ENCODE measurements at regions not wholly inside any gene's neighbourhood (a gene's known extent, or its start where the extent isn't known, plus 50 kb on each side); places are given as distances from the start of the nearest gene placed in this dataset.

DNA sequence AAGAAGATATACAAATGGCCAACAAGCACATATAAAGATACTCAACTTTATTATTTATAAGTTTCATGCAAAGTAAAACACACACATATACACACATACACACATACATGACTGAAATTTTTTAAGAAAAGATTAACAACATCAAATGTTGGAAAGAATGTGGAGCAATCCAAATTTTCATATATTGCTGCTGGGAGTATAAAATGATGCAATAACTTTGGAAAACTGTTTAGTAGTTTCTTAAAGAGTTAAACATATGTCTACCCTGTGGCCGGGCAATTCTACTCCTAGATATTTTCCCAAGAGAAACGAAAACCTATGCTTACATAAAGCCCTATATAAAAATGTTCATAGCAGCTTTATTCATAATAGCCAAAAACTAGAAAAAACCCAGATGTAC, 99.8 kb upstream of the NR4A3 start:
- H2AK5ac ChIP-seq (ENCODE audit: low read length, severe bottlenecking) = no peak overlapping the region
- H3K18ac ChIP-seq (ENCODE audit: low read depth in 1 of 2, low read length in 2 of 2) = no peak overlapping the region

DNA sequence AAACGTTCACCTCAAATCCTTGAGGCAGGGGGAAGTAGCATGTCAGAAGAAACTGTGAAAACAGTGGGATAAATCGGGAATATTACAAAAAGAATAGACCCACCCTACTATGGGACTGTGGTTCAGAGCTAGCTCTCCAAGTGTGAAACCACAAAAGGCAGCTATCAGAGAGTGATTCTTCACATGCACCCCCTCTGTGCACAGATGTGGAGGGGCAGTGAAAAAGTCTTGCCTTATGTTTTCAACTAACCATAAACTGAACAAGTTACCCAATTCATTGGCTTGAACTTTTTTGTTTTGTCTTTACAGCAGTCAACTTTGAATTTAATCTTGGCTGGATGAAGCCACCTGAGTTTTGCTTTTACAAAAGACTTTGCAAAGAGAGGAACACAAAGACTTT, 98.8 kb upstream of the NR4A3 start:
- no peak overlapping the region for H3K18ac ChIP-seq (ENCODE audit: low read depth in 1 of 2, low read length in 2 of 2)
- no peak overlapping the region for H3K4me3 ChIP-seq (ENCODE audit: insufficient read depth in 1 of 2, low read depth in 1 of 2, low read length in 2 of 2)
- no peak overlapping the region for H3K14ac ChIP-seq (ENCODE audit: low read length in 2 of 2)
- H3K27ac ChIP-seq (ENCODE audit: low read length, poor library complexity, severe bottlenecking) = no peak overlapping the region
- no peak overlapping the region for H3K9ac ChIP-seq (ENCODE audit: low read length)
- no CpG with 5 or more reads among the region's 2 CpGs for WGBS
- no peaks in the 10 kb centered on the region for H3K79me1 ChIP-seq (replicated peaks; ENCODE audit: low read length, poor library complexity, severe bottlenecking)
- H3K23ac ChIP-seq (ENCODE audit: low read length in 2 of 2) = no peak overlapping the region
- H3K36me3 ChIP-seq (ENCODE audit: control insufficient read depth in 1 of 2, insufficient read depth in 2 of 2, low read depth in 1 of 2, low read length in 2 of 2) = no peaks in the 10 kb centered on the region
- no peak overlapping the region for H2AK5ac ChIP-seq (ENCODE audit: low read length, severe bottlenecking)
- H3K4me1 ChIP-seq (ENCODE audit: control insufficient read depth, insufficient read depth, low read depth, low read length) = no peaks in the 10 kb centered on the region
- H3K9me3 ChIP-seq (ENCODE audit: control insufficient read depth, low read length) = no peaks in the 10 kb centered on the region
- H4K91ac ChIP-seq (ENCODE audit: low read length) = no peak overlapping the region
- no peak overlapping the region for H4K8ac ChIP-seq (ENCODE audit: low read length)
- DNase-seq = no peak
- no peak overlapping the region for H2AFZ ChIP-seq (ENCODE audit: low read depth, low read length)
- no peak overlapping the region for H2BK12ac ChIP-seq (ENCODE audit: low read length in 2 of 2)
- H2BK5ac ChIP-seq (ENCODE audit: low read depth, low read length, poor library complexity, severe bottlenecking) = no peak overlapping the region
- H2BK120ac ChIP-seq (ENCODE audit: low read depth, low read length) = no peak overlapping the region
- H3K4ac ChIP-seq (ENCODE audit: low read depth in 1 of 2, low read length in 2 of 2) = no peak overlapping the region
- H3K4me2 ChIP-seq (ENCODE audit: low read length, poor library complexity, severe bottlenecking) = no peak overlapping the region
- no peak overlapping the region for H2BK15ac ChIP-seq (ENCODE audit: low read depth, poor library complexity, severe bottlenecking)
- H3K27me3 ChIP-seq (ENCODE audit: control insufficient read depth in 1 of 2, insufficient read depth in 1 of 2, low read length in 2 of 2) = no peaks in the 10 kb centered on the region

More for the DNA sequence above, 99.8 kb upstream of the NR4A3 start:
- H2AFZ ChIP-seq (ENCODE audit: low read depth, low read length) = no peak overlapping the region
- H4K91ac ChIP-seq (ENCODE audit: low read length) = no peak overlapping the region
- H2BK5ac ChIP-seq (ENCODE audit: low read depth, low read length, poor library complexity, severe bottlenecking) = no peak overlapping the region
- WGBS = 67% methylated on average over 2 of the region's 2 CpGs
- H2BK120ac ChIP-seq (ENCODE audit: low read depth, low read length) = no peak overlapping the region
- H3K27me3 ChIP-seq (ENCODE audit: control insufficient read depth in 1 of 2, insufficient read depth in 1 of 2, low read length in 2 of 2) = no peaks in the 10 kb centered on the region
- no peak overlapping the region for H3K27ac ChIP-seq (ENCODE audit: low read length, poor library complexity, severe bottlenecking)
- no peaks in the 10 kb centered on the region for H3K9me3 ChIP-seq (ENCODE audit: control insufficient read depth, low read length)
- no peak overlapping the region for H3K4me2 ChIP-seq (ENCODE audit: low read length, poor library complexity, severe bottlenecking)
- no peak overlapping the region for H2BK15ac ChIP-seq (ENCODE audit: low read depth, poor library complexity, severe bottlenecking)
- H3K4me3 ChIP-seq (ENCODE audit: insufficient read depth in 1 of 2, low read depth in 1 of 2, low read length in 2 of 2) = no peak overlapping the region
- no peak overlapping the region for H4K8ac ChIP-seq (ENCODE audit: low read length)
- DNase-seq = no peak
- no peak overlapping the region for H2BK12ac ChIP-seq (ENCODE audit: low read length in 2 of 2)
- no peak overlapping the region for H3K9ac ChIP-seq (ENCODE audit: low read length)
- no peaks in the 10 kb centered on the region for H3K79me1 ChIP-seq (replicated peaks; ENCODE audit: low read length, poor library complexity, severe bottlenecking)
- H3K4me1 ChIP-seq (ENCODE audit: control insufficient read depth, insufficient read depth, low read depth, low read length) = no peaks in the 10 kb centered on the region
- no peaks in the 10 kb centered on the region for H3K36me3 ChIP-seq (ENCODE audit: control insufficient read depth in 1 of 2, insufficient read depth in 2 of 2, low read depth in 1 of 2, low read length in 2 of 2)
- no peak overlapping the region for H3K14ac ChIP-seq (ENCODE audit: low read length in 2 of 2)
- no peak overlapping the region for H3K4ac ChIP-seq (ENCODE audit: low read depth in 1 of 2, low read length in 2 of 2)
- no peak overlapping the region for H3K23ac ChIP-seq (ENCODE audit: low read length in 2 of 2)

DNA sequence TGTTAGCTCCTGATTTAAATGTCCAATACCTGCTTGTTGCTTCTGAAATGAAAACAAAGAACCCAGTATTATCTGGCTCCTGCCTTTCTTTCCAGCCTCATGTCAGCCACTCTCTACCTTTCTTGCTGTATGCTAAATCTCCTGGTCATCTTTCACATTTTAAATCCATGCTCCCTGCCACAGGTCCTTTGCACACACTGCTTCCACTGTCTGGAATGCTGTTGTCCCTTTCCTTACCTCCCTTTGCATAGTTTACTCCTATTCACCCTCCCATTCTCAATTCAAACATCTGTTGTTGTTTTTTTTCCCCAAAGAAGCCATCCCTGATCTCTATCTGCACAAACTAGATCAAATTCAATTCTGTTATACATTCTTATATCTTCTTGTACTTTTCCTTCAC, 97.0 kb upstream of the NR4A3 start:
- no peak overlapping the region for H3K18ac ChIP-seq (ENCODE audit: low read depth in 1 of 2, low read length in 2 of 2)
- DNase-seq = no peak
- H3K27me3 ChIP-seq (ENCODE audit: control insufficient read depth in 1 of 2, insufficient read depth in 1 of 2, low read length in 2 of 2) = no peaks in the 10 kb centered on the region
- H3K27ac ChIP-seq (ENCODE audit: low read length, poor library complexity, severe bottlenecking) = no peak overlapping the region
- H4K8ac ChIP-seq (ENCODE audit: low read length) = no peak overlapping the region
- H2BK5ac ChIP-seq (ENCODE audit: low read depth, low read length, poor library complexity, severe bottlenecking) = no peak overlapping the region
- H2BK120ac ChIP-seq (ENCODE audit: low read depth, low read length) = no peak overlapping the region
- H3K14ac ChIP-seq (ENCODE audit: low read length in 2 of 2) = no peak overlapping the region
- no peak overlapping the region for H3K4ac ChIP-seq (ENCODE audit: low read depth in 1 of 2, low read length in 2 of 2)
- H3K23ac ChIP-seq (ENCODE audit: low read length in 2 of 2) = no peak overlapping the region
- H4K91ac ChIP-seq (ENCODE audit: low read length) = no peak overlapping the region
- H2BK15ac ChIP-seq (ENCODE audit: low read depth, poor library complexity, severe bottlenecking) = no peak overlapping the region
- H3K79me1 ChIP-seq (replicated peaks; ENCODE audit: low read length, poor library complexity, severe bottlenecking) = no peaks in the 10 kb centered on the region
- no peak overlapping the region for H3K9ac ChIP-seq (ENCODE audit: low read length)
- no peak overlapping the region for H3K4me2 ChIP-seq (ENCODE audit: low read length, poor library complexity, severe bottlenecking)
- H2BK12ac ChIP-seq (ENCODE audit: low read length in 2 of 2) = no peak overlapping the region
- H3K4me1 ChIP-seq (ENCODE audit: control insufficient read depth, insufficient read depth, low read depth, low read length) = no peaks in the 10 kb centered on the region
- no peaks in the 10 kb centered on the region for H3K9me3 ChIP-seq (ENCODE audit: control insufficient read depth, low read length)
- H3K4me3 ChIP-seq (ENCODE audit: insufficient read depth in 1 of 2, low read depth in 1 of 2, low read length in 2 of 2) = no peak overlapping the region
- H2AFZ ChIP-seq (ENCODE audit: low read depth, low read length) = no peak overlapping the region
- no peak overlapping the region for H2AK5ac ChIP-seq (ENCODE audit: low read length, severe bottlenecking)
- no peaks in the 10 kb centered on the region for H3K36me3 ChIP-seq (ENCODE audit: control insufficient read depth in 1 of 2, insufficient read depth in 2 of 2, low read depth in 1 of 2, low read length in 2 of 2)

DNA sequence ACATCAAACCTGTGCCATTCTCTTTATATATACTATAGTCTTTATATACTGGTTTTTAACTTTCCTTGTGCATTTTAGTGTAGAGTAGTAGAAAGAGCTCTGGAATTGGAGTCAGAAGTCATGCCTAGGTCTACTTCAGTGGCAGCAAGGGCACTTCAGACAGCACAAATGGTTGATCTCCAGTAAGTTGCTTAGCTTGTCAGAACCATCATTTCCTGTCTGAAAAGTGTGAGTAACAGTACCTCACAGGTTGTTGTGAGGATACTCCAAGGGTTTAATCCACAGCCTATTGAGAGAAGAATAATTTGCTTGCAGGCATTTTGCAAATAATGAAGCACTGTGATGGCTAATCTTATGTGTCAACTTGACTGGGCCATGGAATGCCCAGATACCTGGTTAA, 95.8 kb upstream of the NR4A3 start:
- Histone ChIP-seq H3K4ac (ENCODE audit: low read depth in 1 of 2, low read length in 2 of 2) (no peak overlapping the region), H3K18ac (ENCODE audit: low read depth in 1 of 2, low read length in 2 of 2) (no peak overlapping the region), H3K4me3 (ENCODE audit: insufficient read depth in 1 of 2, low read depth in 1 of 2, low read length in 2 of 2) (no peak overlapping the region), H3K27ac (ENCODE audit: low read length, poor library complexity, severe bottlenecking) (no peak overlapping the region), H2AK5ac (ENCODE audit: low read length, severe bottlenecking) (no peak overlapping the region), H2BK15ac (ENCODE audit: low read depth, poor library complexity, severe bottlenecking) (no peak overlapping the region), H2BK12ac (ENCODE audit: low read length in 2 of 2) (no peak overlapping the region), H3K9me3 (ENCODE audit: control insufficient read depth, low read length) (no peaks in the 10 kb centered on the region), H3K4me1 (ENCODE audit: control insufficient read depth, insufficient read depth, low read depth, low read length) (no peaks in the 10 kb centered on the region), H3K79me1 (replicated peaks; ENCODE audit: low read length, poor library complexity, severe bottlenecking) (no peaks in the 10 kb centered on the region), H3K4me2 (ENCODE audit: low read length, poor library complexity, severe bottlenecking) (no peak overlapping the region), H3K23ac (ENCODE audit: low read length in 2 of 2) (no peak overlapping the region), H3K14ac (ENCODE audit: low read length in 2 of 2) (no peak overlapping the region), H3K36me3 (ENCODE audit: control insufficient read depth in 1 of 2, insufficient read depth in 2 of 2, low read depth in 1 of 2, low read length in 2 of 2) (no peaks in the 10 kb centered on the region), H2AFZ (ENCODE audit: low read depth, low read length) (no peak overlapping the region), H2BK120ac (ENCODE audit: low read depth, low read length) (no peak overlapping the region), H4K91ac (ENCODE audit: low read length) (no peak overlapping the region), H3K27me3 (ENCODE audit: control insufficient read depth in 1 of 2, insufficient read depth in 1 of 2, low read length in 2 of 2) (no peaks in the 10 kb centered on the region), H3K9ac (ENCODE audit: low read length) (no peak overlapping the region), H2BK5ac (ENCODE audit: low read depth, low read length, poor library complexity, severe bottlenecking) (no peak overlapping the region), H4K8ac (ENCODE audit: low read length) (no peak overlapping the region)
- no peak for DNase-seq

Measured in mesenchymal stem cell (in vitro differentiated cells and primary cell).